ENCODE measurements at regions not wholly inside any gene's neighbourhood (a gene's known extent, or its start where the extent isn't known, plus 50 kb on each side); places are given as distances from the start of the nearest gene placed in this dataset.

- Histone ChIP-seq H3K9me2 (ENCODE audit: insufficient read depth) (no peaks in the 10 kb centered on the region), H3K4me3 (no peak overlapping the region), H4K20me1 (ENCODE audit: insufficient read depth) (no peaks in the 10 kb centered on the region), H3K27me3 (replicated peaks; ENCODE audit: insufficient read depth) (no peaks in the 10 kb centered on the region), H3K4me1 (ENCODE audit: insufficient read depth) (no peaks in the 10 kb centered on the region), H3F3A (ENCODE audit: insufficient read depth) (no peaks in the 10 kb centered on the region), H3K36me3 (ENCODE audit: low read depth) (no peaks in the 10 kb centered on the region), H2AFZ (no peak overlapping the region), H3K4me2 (ENCODE audit: unreplicated experiment) (no peak overlapping the region), H3K79me2 (ENCODE audit: insufficient read depth) (no peaks in the 10 kb centered on the region), H3K9ac (no peak overlapping the region), H3K9me3 (ENCODE audit: low read depth) (no peaks in the 10 kb centered on the region), H3K27ac (no peak overlapping the region)
- WGBS, 2 experiments (ENCODE audit: low coverage in 1 of 2, low lambda C conversion rate in 2 of 2, missing lambda C conversion rate in 2 of 2), result 43 to 45% methylated on average over 10 of the region's 10 CpGs
- no peak for TF ChIP-seq EZH2phosphoT487 (IDR thresholded peaks at IDR 0.05; ENCODE audit: insufficient read depth, low read depth)
- no peak for TF ChIP-seq EZH2 (IDR thresholded peaks at IDR 0.05; ENCODE audit: insufficient read depth, poor library complexity, severe bottlenecking)
- in situ Hi-C loops (cut with MboI), result no loop called here
- no peak for DNase-seq
Observed at GRCh38 chr14:97489750-97490149, 692.6 kb downstream of the VRK1 start.

- TF ChIP-seq EZH2 (IDR thresholded peaks at IDR 0.05; ENCODE audit: insufficient read depth, poor library complexity, severe bottlenecking), result no peak
- no peak for TF ChIP-seq EZH2phosphoT487 (IDR thresholded peaks at IDR 0.05; ENCODE audit: insufficient read depth, low read depth)
- H3K4me3 ChIP-seq, result no peak overlapping the region
- H2AFZ ChIP-seq, result no peak overlapping the region
- no peaks in the 10 kb centered on the region for H4K20me1 ChIP-seq (ENCODE audit: insufficient read depth)
- no peaks in the 10 kb centered on the region for H3K36me3 ChIP-seq (ENCODE audit: low read depth)
- 48 to 50% methylated on average over 10 of the region's 10 CpGs for WGBS, 2 experiments (ENCODE audit: low coverage in 1 of 2, low lambda C conversion rate in 2 of 2, missing lambda C conversion rate in 2 of 2)
- no peaks in the 10 kb centered on the region for H3K4me1 ChIP-seq (ENCODE audit: insufficient read depth)
- H3K4me2 ChIP-seq (ENCODE audit: unreplicated experiment), result no peak overlapping the region
- in situ Hi-C loops (cut with MboI), result no loop called here
- no peaks in the 10 kb centered on the region for H3F3A ChIP-seq (ENCODE audit: insufficient read depth)
- no peaks in the 10 kb centered on the region for H3K27me3 ChIP-seq (replicated peaks; ENCODE audit: insufficient read depth)
- no peak for DNase-seq
- no peak overlapping the region for H3K27ac ChIP-seq
- no peaks in the 10 kb centered on the region for H3K79me2 ChIP-seq (ENCODE audit: insufficient read depth)
- no peaks in the 10 kb centered on the region for H3K9me2 ChIP-seq (ENCODE audit: insufficient read depth)
- no peak overlapping the region for H3K9ac ChIP-seq
- no peaks in the 10 kb centered on the region for H3K9me3 ChIP-seq (ENCODE audit: low read depth)
Observed at GRCh38 chr14:97490521-97491070, 693.4 kb downstream of the VRK1 start.

- no peaks in the 10 kb centered on the region for H3K9me3 ChIP-seq (ENCODE audit: low read depth)
- no peak overlapping the region for H3K9ac ChIP-seq
- H3K4me1 ChIP-seq (ENCODE audit: insufficient read depth), result no peaks in the 10 kb centered on the region
- no peak overlapping the region for H3K4me3 ChIP-seq
- in situ Hi-C loops (cut with MboI), result no loop called here
- no peaks in the 10 kb centered on the region for H3K79me2 ChIP-seq (ENCODE audit: insufficient read depth)
- H3K27me3 ChIP-seq (replicated peaks; ENCODE audit: insufficient read depth), result no peaks in the 10 kb centered on the region
- H4K20me1 ChIP-seq (ENCODE audit: insufficient read depth), result no peaks in the 10 kb centered on the region
- 19 to 22% methylated on average over 5 of the region's 5 CpGs for WGBS, 2 experiments (ENCODE audit: low coverage in 1 of 2, low lambda C conversion rate in 2 of 2, missing lambda C conversion rate in 2 of 2)
- no peaks in the 10 kb centered on the region for H3K36me3 ChIP-seq (ENCODE audit: low read depth)
- TF ChIP-seq EZH2phosphoT487 (IDR thresholded peaks at IDR 0.05; ENCODE audit: insufficient read depth, low read depth) (no peak), EZH2 (IDR thresholded peaks at IDR 0.05; ENCODE audit: insufficient read depth, poor library complexity, severe bottlenecking) (no peak)
- no peak overlapping the region for H3K27ac ChIP-seq
- H3F3A ChIP-seq (ENCODE audit: insufficient read depth), result no peaks in the 10 kb centered on the region
- no peak overlapping the region for H3K4me2 ChIP-seq (ENCODE audit: unreplicated experiment)
- DNase-seq, result no peak
- no peaks in the 10 kb centered on the region for H3K9me2 ChIP-seq (ENCODE audit: insufficient read depth)
- no peak overlapping the region for H2AFZ ChIP-seq
Observed at GRCh38 chr14:97491697-97492096, 694.5 kb downstream of the VRK1 start.

GRCh38 chr14:97499790-97500481, 702.8 kb downstream of the VRK1 start:
- 31 to 33% methylated on average over 6 of the region's 6 CpGs for WGBS, 2 experiments (ENCODE audit: low coverage in 1 of 2, low lambda C conversion rate in 2 of 2, missing lambda C conversion rate in 2 of 2)

More at GRCh38 chr14:97499790-97500481, 702.8 kb downstream of the VRK1 start:
- Histone ChIP-seq H2AFZ (no peak overlapping the region), H3K9ac (no peak overlapping the region), H3K27me3 (replicated peaks; ENCODE audit: insufficient read depth) (no peaks in the 10 kb centered on the region), H3K4me1 (ENCODE audit: insufficient read depth) (no peaks in the 10 kb centered on the region), H4K20me1 (ENCODE audit: insufficient read depth) (no peaks in the 10 kb centered on the region), H3F3A (ENCODE audit: insufficient read depth) (no peaks in the 10 kb centered on the region), H3K27ac (no peak overlapping the region), H3K9me2 (ENCODE audit: insufficient read depth) (no peaks in the 10 kb centered on the region), H3K79me2 (ENCODE audit: insufficient read depth) (no peaks in the 10 kb centered on the region), H3K9me3 (ENCODE audit: low read depth) (no peaks in the 10 kb centered on the region), H3K4me3 (no peak overlapping the region), H3K4me2 (ENCODE audit: unreplicated experiment) (no peak overlapping the region), H3K36me3 (ENCODE audit: low read depth) (no peaks in the 10 kb centered on the region)
- TF ChIP-seq EZH2 (IDR thresholded peaks at IDR 0.05; ENCODE audit: insufficient read depth, poor library complexity, severe bottlenecking) (no peak), EZH2phosphoT487 (IDR thresholded peaks at IDR 0.05; ENCODE audit: insufficient read depth, low read depth) (no peak)
- DNase-seq, result no peak
- in situ Hi-C loops (cut with MboI), result no loop called here

Data from GM23248 (cell line).